ENCODE measurements at regions not wholly inside any gene's neighbourhood (a gene's known extent, or its start where the extent isn't known, plus 50 kb on each side); places are given as distances from the start of the nearest gene placed in this dataset.
"Not testable (repeated sequence)": the region's sequence is repeated elsewhere in the genome, so short reads cannot be mapped to it uniquely, and the experiment has no call there.

GRCh38 chr10:22079921-22080320 is 76.4 kb upstream of the DNAJC1 start:
- DNase-seq (ENCODE audit: low read depth), result not testable (repeated sequence)

GRCh38 chr10:22071332-22071731 is 67.8 kb upstream of the DNAJC1 start:
- DNase-seq (ENCODE audit: low read depth), result no peak

GRCh38 chr10:22067091-22067490 is 63.6 kb upstream of the DNAJC1 start:
- no peak for DNase-seq (ENCODE audit: low read depth)

- DNase-seq (ENCODE audit: low read depth), result not testable (repeated sequence)
These were observed 57.5 kb upstream of the DNAJC1 start for GRCh38 chr10:22060984-22061383.

- DNase-seq (ENCODE audit: low read depth), result no peak
These were observed 54.7 kb upstream of the DNAJC1 start for GRCh38 chr10:22058201-22058600.

- DNase-seq (ENCODE audit: low read depth), result peak; percentile 19
These were observed 51.4 kb upstream of the DNAJC1 start for GRCh38 chr10:22054961-22055360.

All from HS-27A (cell line).